Endothelial cell of umbilical vein (primary cell): ENCODE measurements at regions not wholly inside any gene's neighbourhood (a gene's known extent, or its start where the extent isn't known, plus 50 kb on each side); places are given as distances from the start of the nearest gene placed in this dataset.

ENCODE experiments used
- POLR2A ChIP-seq: IDR thresholded peaks from 2 replicates; pipeline ENCODE4 v1.6.1; 2012; ENCODE audit warnings: low read depth, mild to moderate bottlenecking, control low read depth, low read length
- TF ChIP-seq, protein P1 (sequence below), 2 donors: IDR thresholded peaks; 1 replicate in 1 of 2; 2 replicates in 1 of 2; pipeline ENCODE4 v1.5.1; 2011; ENCODE audit warnings: low read length in 2 of 2, mild to moderate bottlenecking in 2 of 2, moderate library complexity in 2 of 2, control low read depth in 1 of 2, inconsistent platforms in 1 of 2, low read depth in 1 of 2; ENCODE audit not compliant: insufficient read depth in 1 of 2; ENCODE audit errors: extremely low read depth in 1 of 2

DNA sequence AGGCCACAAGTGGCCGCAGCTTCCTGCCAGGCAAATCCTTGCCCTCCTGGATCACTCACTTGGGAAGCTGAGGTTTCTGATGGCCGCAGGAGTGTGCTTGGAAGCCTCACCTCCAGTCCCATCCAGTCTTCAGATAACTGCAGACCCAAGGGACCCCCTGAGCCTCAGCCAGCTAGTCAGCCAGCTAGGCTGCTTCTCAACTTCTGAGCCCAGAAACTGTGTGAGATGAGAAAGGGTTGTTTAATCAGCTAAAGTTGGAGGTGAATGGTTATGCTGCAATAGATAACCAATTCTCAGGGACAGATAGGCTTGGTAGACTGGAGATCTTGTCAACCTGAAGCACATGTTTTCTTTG, 96.9 kb downstream of the THBS2 start:
- no peak for TF ChIP-seq POLR2A
- TF ChIP-seq, protein P1, sequence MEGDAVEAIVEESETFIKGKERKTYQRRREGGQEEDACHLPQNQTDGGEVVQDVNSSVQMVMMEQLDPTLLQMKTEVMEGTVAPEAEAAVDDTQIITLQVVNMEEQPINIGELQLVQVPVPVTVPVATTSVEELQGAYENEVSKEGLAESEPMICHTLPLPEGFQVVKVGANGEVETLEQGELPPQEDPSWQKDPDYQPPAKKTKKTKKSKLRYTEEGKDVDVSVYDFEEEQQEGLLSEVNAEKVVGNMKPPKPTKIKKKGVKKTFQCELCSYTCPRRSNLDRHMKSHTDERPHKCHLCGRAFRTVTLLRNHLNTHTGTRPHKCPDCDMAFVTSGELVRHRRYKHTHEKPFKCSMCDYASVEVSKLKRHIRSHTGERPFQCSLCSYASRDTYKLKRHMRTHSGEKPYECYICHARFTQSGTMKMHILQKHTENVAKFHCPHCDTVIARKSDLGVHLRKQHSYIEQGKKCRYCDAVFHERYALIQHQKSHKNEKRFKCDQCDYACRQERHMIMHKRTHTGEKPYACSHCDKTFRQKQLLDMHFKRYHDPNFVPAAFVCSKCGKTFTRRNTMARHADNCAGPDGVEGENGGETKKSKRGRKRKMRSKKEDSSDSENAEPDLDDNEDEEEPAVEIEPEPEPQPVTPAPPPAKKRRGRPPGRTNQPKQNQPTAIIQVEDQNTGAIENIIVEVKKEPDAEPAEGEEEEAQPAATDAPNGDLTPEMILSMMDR (IDR thresholded peaks at IDR 0.05; ENCODE audit: extremely low read depth in 1 of 2, insufficient read depth in 1 of 2, low read depth in 1 of 2, low read length in 2 of 2), result no peak
